Thyroid gland (tissue), 4 donors: ENCODE measurements at regions not wholly inside any gene's neighbourhood (a gene's known extent, or its start where the extent isn't known, plus 50 kb on each side); places are given as distances from the start of the nearest gene placed in this dataset.

Experiments used
- CTCF ChIP-seq, 6 experiments: fragments of 200-600 bp in 3 of 6; fragments of 450-650 bp in 3 of 6; sonication (generic) in 3 of 6; IDR thresholded peaks; one replicate each; pipeline ENCODE4 v1.5.1; 2016 to 2019; ENCODE audit warnings: antibody characterized with exemption in 6 of 6, mild to moderate bottlenecking in 2 of 6, inconsistent platforms in 1 of 6, moderate library complexity in 1 of 6
- POLR2A ChIP-seq, 2 donors: fragments of 450-650 bp; IDR thresholded peaks; one replicate each; pipeline ENCODE4 v1.6.1; 2017; ENCODE audit warnings: antibody characterized with exemption in 2 of 2, mild to moderate bottlenecking in 2 of 2, moderate library complexity in 1 of 2

GRCh38 chr6:139545206-139546105 is 171.0 kb upstream of the CITED2 start:
- no peak for TF ChIP-seq POLR2A (IDR thresholded peaks at IDR 0.05)
- TF ChIP-seq CTCF (IDR thresholded peaks at IDR 0.05), result no peak
